ENCODE measurements at regions not wholly inside any gene's neighbourhood (a gene's known extent, or its start where the extent isn't known, plus 50 kb on each side); places are given as distances from the start of the nearest gene placed in this dataset.
"Not testable (repeated sequence)": the region's sequence is repeated elsewhere in the genome, so short reads cannot be mapped to it uniquely, and the experiment has no call there.

DNA sequence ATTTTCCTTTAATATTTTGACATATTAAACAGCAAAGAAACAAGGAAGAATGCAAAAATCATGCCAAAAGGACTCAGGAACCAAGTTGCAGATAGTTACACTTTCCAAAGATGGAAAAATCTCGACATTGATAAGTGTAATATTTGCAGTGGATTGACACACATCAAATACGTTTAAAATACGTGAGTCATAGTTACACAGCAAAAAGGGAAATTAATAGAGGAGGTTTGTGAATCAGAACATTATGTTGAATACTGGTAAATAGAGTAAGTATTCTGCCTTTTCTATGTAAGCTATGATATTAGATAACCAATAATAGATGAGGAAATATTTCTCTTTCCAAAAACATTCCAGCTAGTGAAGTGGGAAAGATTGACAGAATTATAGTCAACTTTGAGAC, 1761.3 kb upstream of the IGFBP7 start:
- no peak for DNase-seq

DNA sequence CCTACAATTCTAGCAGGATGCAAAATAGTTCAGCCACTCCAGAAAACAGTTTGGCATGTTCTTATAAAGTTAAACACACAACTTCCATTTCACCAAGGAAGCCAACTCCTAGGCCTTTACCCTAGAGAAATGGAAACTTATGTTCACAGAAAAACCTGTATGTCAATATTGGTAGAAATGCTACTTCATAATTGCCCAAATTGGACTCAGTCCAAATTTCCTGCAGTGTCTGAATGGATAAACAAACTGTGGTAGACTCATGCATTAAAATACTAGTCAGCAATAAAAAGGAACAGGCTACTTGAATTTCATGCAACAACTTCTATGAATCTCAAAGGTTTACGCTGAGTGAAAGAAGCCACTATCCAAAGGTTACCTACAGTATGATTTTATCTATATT, 1738.8 kb upstream of the IGFBP7 start:
- DNase-seq = no peak

DNA sequence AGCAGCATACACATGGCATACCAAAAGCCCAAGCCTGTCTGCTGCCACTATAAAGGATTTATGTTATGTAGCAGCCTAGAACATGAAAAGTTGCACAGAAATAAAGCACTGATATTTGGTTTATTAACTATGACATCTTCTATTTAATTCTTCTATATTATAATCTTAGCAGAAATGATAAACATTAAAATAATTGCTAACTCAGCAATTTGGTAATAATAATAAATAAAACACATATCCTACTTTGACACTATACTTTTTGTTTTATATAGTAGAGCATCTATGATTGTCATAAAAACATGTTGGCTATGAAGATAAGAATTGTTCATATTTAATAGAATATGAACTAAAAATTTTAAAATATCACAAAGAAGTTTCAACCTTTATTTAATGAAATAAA, 1733.3 kb upstream of the IGFBP7 start:
- no peak for DNase-seq

DNA sequence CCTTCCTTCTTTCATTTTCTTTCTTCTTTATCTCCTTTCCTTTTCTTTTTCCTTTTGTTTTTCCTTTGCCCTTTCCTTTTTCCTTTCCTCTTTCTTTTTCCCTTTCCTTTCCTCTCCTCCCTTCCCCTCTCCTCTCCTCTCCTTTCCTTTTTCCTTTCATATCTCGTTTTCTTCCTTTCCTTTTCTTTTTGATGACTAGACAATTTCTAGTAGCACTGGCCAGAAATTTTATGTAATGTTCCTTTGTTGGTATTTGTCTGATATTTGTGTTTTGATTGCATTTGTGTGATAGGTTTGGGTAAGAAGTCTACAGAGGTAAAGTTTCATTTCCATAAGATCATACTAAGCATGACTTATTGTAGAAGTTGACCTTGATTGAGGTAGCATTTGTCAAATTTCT, 1722.9 kb upstream of the IGFBP7 start:
- no peak for DNase-seq

DNA sequence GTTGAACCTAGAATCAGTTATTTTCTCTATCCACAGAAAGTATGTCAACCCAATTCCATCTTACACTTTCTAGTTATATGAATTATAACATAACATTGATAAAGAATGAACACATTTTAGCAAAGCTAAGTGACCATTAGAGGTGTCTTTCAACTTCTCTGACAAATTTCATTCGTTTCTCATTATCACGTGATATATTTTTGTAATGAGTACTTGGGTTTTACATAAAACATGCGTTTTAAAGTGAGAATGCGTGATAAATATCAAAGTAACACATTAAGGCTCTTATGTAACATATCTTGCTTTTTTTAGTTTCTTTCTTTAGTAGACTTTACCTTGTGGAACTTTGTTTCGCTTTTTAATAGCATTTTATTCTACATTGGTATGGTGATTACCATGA, 1715.1 kb upstream of the IGFBP7 start:
- no peak for DNase-seq

DNA sequence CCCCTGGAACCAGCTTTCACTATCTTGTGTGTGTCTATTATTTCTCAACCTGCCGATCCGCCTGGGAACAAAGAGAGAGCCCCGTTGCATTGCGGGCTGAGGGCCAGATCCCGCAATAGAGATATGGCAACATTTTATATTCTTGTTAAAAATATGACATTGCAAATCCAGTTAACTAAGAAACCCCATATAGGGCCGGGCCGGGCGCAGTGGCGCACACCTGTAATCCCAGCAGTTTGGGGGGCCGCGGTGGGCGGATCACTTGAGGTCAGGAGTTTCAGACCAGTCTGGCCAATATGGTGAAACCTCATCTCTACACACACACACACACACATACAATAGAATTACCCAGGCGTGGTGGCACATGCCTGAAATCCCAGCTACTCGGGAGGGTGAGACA, 1708.4 kb upstream of the IGFBP7 start:
- not testable (repeated sequence) for DNase-seq

DNA sequence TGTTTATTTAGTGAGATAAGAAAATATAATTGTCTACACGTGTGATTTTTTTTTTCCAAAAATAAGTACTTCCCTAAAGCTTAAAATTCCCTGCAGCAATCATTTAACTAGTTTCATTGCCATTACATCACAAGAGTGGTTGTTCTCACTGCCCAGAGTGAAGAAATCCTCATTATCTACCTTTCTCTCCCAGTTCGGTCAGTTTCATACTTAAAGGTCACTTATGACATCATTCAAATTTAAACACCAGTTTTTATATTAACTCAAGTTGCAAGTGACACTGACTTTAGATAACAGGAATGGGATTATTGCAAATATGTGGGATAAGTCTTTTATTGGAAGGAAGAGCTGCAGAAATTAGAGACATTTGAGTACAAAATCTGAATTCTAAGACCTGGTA, 1699.8 kb upstream of the IGFBP7 start:
- no peak for DNase-seq

DNA sequence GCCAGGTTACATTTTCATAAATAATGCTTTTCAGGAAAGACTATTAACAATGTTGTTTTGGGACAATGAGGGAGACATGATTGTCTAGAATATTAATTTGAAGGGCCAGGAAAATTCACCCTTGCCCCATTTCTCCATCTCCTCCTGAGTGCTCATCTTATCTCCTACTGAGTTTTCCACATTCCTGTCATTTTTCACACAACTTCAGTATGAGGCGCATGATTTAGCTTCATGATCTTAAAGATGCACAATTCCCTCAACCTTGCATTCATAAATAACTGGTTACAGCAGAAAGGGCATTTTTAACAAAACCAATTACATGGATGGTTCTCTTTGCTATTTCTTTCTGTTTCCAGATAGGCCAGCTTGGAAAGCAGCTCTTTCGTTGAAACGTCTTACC, 1699.2 kb upstream of the IGFBP7 start:
- no peak for DNase-seq

DNA sequence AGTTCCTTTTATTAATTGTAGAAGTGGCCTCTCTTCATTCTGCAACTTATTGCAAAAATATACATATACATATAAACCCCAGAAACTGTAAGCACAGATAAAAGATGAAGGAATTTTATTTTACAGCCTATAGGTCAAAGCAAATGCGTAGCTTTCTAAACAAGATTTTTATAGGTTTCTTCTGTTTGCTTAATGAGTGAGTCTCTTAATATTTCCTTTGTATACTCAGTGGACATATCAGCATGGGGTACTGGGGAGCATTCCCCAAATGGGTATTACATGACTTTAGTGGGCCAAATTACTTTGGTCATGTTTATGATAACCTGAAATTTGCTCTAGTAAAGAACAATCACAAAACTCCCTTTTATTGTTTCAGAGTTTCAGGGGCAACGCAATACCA, 1698.6 kb upstream of the IGFBP7 start:
- no peak for DNase-seq

DNA sequence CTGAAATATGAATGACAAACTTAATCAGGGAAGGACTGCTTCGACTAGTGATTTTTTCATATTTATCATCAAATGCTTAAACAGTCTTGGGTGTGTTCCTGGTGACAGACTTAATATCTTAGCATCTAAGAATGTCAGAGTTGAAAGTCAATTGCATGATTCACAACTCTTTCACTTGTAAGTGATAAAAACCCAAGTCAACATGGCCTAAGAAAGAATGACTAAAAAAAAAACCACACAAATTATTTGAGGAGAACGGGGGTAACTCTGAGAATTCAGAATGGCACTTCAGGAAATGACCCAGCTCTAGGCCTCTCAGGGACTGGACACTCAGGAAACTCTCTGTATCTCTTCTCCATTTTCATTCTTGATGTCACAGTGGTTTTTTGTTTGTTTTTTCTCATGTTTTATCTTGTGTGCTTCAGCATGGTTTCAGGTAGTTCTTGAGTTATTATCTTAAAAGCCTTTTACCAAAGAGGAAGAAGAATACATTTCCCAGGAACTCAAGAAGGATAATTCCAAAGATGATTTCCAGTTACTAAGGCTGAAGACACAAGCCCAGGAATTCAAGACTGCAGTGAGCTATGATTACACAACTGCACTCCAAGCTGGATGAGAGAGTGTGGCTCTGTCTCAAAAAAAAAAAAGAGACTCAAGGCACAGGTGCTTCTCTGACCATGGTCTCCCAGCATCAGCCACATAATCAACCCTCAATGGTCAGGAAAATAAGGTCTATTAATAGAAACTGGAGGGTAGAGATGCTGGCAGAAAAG, 1697.8 kb upstream of the IGFBP7 start:
- DNase-seq = no peak

DNA sequence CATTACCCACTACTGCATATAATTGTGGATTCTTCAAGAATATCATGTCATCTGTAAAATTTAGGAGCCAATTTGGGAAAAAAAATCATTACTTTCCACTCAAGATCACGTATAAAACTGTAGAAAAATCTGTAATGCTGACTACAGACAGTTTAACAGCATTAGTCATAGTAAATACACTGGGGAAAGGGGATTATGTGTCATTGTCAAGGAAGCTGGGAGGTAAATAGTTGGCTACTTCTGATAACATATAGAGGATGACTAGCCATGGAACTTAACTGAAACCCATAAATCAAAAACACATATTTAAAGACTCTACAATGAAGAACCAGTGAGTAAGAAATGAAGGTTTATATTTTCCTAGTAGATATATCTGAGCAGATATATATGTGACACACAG, 1666.4 kb upstream of the IGFBP7 start:
- DNase-seq = no peak

DNA sequence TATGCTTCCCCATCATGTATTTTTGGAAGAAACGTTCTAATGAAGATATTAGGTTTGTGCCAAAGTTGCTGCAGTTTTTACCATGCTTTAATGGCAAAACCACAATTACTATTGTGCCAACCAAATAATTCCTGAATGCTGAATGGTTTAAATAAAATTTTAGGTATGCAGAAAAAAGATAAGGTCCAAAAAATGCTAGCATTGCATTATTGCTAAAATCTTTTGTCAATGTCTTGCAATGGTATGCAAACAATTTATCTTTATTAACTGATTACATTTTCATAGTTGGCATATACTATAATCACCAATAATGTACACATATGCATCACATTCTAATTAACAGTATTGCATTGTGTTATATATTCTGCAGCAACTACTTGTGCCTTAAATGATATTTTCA, 1657.4 kb upstream of the IGFBP7 start:
- no peak for DNase-seq

DNA sequence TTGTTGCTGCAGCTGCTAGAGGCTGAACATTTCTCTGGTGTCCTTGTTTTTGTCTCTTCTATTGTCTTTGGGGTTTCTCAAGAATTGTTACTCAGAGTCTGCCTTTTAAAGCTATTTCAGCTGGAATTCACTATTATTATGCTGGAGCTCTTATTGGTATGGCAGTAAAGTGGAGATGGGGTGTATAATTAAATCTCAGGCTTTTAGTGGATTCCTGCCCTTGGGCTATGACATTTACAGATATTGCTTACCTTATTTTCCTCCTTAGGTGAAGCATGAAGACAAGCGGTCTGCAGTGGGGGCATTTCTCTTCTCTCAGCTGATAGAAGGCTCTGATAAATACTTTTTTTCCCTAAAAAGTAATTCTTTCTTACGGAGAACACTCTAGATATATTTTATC, 1656.6 kb upstream of the IGFBP7 start:
- no peak for DNase-seq

DNA sequence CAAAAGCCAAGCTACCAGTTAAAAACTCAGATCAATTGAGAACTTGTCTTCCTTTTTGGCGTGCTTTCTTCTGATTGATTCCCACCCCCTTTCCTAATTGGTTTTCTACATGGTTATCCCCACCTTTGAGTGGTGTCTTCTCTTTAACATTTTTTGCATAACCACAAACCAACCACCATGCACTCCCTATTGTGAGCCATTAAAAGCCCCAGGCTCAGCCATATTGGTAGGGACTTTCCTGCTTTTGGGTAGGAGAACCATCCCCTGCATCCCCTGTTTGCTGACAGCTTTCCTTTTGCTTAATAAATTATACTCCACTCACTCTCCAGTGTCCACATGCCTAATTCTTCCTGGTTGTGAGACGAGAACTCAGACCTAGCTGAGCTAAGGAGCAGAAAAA, 1651.4 kb upstream of the IGFBP7 start:
- no peak for DNase-seq

DNA sequence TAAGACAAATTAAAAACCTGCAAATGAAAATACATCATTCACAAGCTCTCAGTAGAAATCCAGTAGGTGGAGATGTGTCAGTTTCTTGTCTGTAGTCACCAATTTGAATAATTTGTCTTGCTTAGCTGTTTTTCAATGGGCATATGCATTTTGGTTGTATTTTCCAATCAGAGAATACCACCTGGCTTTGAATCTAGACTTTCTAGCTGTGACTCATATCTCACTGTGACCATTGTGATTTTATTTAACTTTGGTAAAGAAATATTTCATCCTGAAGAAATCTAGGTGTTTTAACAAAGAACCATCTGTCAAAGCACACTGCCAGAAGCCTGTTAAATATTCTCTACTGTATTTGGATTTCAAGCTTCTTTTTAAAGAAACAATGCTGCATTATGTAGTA, 1650.6 kb upstream of the IGFBP7 start:
- DNase-seq = no peak

DNA sequence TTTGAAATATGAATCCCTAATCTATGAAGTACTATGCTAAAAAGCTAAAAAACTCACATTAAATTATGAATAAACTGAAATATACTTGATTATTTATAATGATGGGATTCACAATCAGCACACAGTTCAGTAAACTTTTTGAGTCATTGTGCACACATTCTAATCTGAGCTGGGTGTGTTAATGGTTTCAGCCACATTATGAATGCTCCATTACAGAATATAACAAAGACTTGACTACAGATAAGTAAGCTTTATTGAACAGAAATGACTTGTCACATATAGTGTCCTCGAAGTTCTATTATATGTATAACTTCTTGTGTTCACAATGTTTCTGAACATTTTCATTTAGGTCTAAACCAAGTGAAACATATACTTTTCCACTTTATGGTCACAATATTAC, 1649.9 kb upstream of the IGFBP7 start:
- no peak for DNase-seq

DNA sequence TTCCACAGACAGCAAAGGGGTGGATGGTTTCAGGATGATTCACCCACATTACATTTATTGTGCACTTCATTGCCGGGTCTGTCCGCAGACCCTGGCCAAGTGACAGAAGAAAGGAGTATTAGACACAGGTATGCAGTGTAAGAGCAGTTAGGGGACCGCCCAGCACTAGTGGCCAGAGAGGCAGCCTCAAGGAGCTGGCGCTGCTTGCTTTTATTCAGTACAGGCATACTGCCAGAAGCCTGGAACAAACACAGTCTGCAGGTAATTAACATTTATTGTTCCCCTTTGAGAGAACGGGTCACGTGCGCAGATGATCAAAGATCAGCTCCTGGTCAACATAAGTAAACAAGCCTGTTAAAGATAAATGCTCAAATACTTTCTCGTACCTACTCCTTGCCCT, 1639.0 kb upstream of the IGFBP7 start:
- no peak for DNase-seq

DNA sequence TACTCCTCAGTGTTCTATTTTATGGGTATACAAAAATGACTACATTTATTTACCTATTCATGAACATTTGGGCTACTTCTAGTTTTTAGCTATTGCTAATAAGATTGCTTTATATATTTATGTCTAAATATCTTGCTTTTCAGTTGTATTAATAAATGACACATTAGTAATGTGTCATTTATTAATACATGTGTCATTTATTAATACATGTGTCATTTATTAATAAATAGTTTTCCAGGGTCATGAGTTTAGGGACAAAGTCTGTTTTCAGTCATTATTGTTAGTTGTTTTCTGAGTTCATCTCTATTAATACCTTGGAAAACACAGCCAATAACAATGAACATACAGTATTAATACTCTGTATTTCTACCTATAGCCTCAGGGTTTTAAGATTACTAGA, 1630.7 kb upstream of the IGFBP7 start:
- no peak for DNase-seq

DNA sequence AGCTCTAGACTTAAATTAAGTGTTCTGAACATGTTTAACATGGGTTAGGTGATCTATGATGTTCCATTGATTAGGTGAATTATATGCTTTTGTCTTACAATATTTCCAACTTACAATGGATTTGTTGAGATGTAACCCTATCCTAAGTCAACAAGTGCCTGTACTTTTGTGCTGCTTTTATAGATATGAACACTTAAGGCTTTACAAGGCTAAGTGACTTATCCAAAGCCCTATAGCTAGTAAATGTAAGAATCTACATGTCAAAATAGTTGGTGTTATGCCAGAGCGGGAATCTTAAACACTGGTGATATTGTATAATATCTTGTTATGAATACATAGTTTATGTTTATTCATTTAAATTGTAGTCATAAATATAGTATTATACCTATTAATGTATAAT, 1629.1 kb upstream of the IGFBP7 start:
- DNase-seq = no peak

DNA sequence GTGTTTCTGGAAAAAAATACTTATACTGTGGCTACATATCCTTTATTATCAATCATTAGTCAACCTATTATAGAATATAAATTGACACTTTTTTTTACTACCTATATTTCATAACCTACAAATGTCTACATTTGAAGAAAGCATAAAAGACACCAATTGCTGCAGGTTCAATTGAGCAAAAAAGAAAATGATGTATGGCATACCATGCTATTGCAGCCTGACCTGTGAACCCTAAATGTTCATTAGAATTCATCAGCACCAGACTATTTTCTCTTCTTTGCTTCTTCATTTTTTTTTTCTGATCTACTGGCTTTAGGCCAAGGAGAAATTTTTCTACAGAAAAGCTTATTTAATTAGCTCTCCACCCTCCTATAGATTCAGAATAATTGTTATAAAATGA, 1628.2 kb upstream of the IGFBP7 start:
- no peak for DNase-seq

DNA sequence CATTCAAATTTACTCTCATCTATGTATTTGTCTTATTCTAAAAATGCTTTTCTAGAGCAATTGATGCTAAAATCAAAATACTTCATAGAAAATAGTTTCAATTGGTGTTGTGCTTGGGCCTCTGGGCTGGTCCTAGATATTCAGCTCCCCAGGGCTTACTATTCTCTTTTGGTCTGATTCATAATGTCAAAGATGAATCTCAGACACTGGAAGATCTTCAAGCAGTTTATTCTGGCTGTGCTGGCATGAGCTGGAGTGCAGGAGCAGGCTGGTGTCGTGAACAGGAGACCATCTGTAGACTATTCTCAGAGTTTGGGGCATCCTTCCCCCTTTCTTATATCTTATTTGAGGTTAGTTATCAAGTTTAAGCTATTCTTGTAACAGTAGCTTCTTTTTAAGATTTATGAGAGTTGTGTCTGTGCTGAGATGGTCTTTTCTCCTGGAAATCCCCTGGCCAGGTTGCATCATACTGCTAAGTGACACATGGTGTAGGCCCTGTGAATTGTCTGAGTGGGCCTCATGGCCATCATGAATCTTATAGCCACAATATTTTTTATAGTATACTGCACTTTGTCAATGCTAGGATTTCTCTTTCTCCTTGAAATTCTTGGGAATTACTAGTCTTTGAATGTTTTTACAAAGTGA, 1624.0 kb upstream of the IGFBP7 start:
- DNase-seq = no peak

DNA sequence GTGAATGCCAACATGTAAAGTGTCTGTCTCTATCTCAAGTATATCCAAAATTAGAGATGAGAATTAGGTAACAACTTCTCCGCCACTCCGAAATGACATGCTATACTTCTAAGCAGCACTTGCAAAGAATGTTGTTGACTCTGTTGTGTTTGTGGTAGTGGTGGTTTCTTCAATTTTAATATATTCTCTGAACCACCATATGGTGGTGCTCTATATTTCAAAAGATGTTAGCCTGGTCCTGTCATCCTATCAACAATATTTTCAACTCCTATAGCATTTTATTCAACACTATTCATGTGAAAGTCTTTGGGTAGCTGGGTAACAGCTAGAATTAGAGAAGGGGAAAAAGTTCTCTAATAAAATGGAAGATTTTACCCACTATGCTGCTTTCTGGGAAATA, 1622.8 kb upstream of the IGFBP7 start:
- DNase-seq = no peak

DNA sequence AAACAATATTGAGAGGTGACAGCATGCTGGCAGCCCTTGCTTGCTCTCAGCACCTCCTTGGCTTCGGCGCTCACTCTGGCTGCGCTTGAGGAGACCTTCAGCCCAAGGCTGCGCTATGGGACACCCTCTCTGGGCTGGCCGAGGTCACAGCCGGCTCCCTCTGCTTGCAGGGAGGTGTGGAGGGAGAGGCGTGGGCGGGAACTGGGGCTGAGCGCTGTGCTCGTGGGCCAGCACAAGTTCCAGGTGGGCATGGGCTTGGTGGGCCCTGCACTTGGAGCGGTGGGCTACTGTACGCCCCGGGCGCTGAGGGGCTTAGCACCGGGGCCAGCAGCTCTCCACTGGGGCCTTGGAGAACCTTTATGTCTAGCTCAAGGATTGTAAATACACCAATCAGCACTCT, 1613.8 kb upstream of the IGFBP7 start:
- no peak for DNase-seq

DNA sequence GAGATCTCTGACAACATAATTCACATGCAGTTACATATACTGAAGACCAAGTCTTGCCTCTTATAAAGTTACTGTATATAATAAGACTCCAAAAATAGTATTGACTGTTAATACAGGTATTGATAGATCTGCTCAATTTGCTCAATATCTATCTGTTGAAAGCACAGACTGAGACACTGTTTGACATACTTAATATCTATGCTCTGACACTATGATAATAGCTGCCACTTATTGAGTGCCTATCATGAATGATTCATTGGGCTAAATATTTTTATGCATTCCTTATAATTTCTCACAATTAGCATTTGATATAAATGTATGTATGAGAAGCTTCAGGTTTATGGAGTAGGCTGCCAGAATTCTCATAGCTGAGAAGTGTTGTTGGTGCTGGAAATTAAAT, 1600.9 kb upstream of the IGFBP7 start:
- DNase-seq = no peak

DNA sequence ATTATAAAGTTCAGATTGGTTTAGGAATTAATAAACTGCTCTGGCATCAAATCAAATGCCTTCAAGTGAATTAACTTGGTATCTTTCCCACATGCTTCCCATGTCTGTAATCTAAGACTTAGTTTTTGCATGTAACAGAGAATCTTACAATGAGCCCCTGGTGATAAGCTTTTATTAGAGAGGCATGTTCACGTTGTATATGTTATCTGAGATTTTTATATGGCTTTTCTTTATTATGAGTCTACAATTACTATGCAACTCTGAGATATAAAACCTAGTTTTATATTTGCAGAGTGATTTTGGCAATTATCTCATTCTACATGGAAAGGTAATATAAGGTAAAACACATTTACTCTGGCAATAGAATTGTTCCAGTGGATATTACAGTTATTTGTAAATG, 1578.4 kb upstream of the IGFBP7 start:
- no peak for DNase-seq
